ENCODE measurements at regions not wholly inside any gene's neighbourhood (a gene's known extent, or its start where the extent isn't known, plus 50 kb on each side); places are given as distances from the start of the nearest gene placed in this dataset.

DNA sequence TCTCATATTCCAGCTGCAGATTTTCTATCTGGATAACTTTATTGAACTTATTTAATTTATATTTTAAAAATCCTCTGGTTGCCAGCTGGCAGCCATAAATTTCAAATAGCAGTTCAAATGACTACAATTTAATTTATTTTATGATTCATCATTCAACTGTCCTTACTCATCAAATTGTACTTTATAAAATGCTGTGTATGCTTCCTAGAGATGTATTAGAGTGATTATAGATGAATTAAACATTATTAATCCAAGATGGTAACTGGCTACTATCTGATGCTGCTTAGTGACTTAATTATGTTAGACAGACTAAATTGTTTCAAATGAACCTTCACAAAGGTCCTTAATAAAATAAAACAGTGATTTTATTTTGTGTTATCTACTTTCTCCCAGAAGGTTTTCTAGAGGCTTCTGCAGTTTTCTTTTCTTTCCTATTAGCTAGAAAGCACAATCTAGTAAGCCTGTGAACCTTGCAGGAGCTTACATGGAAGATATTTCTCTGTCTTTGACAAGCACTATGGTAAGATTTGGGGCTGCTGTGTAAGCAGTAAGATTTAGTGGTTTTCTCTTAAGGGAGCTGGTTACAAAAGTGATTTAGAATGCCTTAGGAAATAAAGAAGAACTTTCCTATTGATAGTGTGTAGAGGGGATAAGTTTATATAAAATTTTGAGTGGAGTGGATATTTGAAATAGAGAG lies 322.3 kb downstream of the FSIP2 start:
- FAIRE-seq: no peak
- in situ Hi-C loops (cut with MboI) (no loop called here), intact Hi-C loops (cut with micrococcal nuclease) (no loop called here)
- ChIA-PET POLR2A (no interaction called here), CTCF (ENCODE audit: low intra/inter-chr PET ratio) (no interaction called here)
- no peaks in the 10 kb centered on the region for H3K4me1 ChIP-seq (replicated peaks in 1 of 2; ENCODE audit: control insufficient read depth in 2 of 2, insufficient read depth in 2 of 2, low read length in 2 of 2)
- no peaks in the 10 kb centered on the region for H3K9me1 ChIP-seq (ENCODE audit: control insufficient read depth, insufficient read depth, low read length)
- H3K27me3 ChIP-seq (ENCODE audit: control insufficient read depth in 2 of 2, insufficient read depth in 2 of 2, low read length in 2 of 2): no peaks in the 10 kb centered on the region
- no peak for ATAC-seq
- H3K79me2 ChIP-seq (ENCODE audit: control insufficient read depth, insufficient read depth, low read length): no peaks in the 10 kb centered on the region
- H3K9me3 ChIP-seq (replicated peaks; ENCODE audit: control insufficient read depth, insufficient read depth, low read depth, low read length): no peaks in the 10 kb centered on the region; the same call in none of the 2 replicates
- DNase-seq (ENCODE audit: extremely low read depth in 1 of 4, low spot score in 3 of 4): no peak
- BruUV-seq (replicated peaks): no TSS peak
- no peak overlapping the region for H3K27ac ChIP-seq (ENCODE audit: extremely low read depth, low read depth, low read length)
- H3K4me3 ChIP-seq: no peak overlapping the region
- no peak for TF ChIP-seq RBM22 (IDR thresholded peaks at IDR 0.05; ENCODE audit: low read depth, low read length, poor library complexity, severe bottlenecking)
- no peak for TF ChIP-seq ZNF316 (IDR thresholded peaks at IDR 0.05)
- H4K20me1 ChIP-seq (replicated peaks; ENCODE audit: control insufficient read depth, insufficient read depth, low read length): no peaks in the 10 kb centered on the region
- no peak overlapping the region for H3K4me2 ChIP-seq (ENCODE audit: insufficient read depth, low read length)
- no peak overlapping the region for H3K9ac ChIP-seq (ENCODE audit: insufficient read depth in 1 of 2, low read depth in 2 of 2, low read length in 2 of 2)
- H3K36me3 ChIP-seq (ENCODE audit: control insufficient read depth, insufficient read depth, low read length): no peaks in the 10 kb centered on the region
- H2AFZ ChIP-seq (ENCODE audit: low read depth, low read length): no peak overlapping the region

DNA sequence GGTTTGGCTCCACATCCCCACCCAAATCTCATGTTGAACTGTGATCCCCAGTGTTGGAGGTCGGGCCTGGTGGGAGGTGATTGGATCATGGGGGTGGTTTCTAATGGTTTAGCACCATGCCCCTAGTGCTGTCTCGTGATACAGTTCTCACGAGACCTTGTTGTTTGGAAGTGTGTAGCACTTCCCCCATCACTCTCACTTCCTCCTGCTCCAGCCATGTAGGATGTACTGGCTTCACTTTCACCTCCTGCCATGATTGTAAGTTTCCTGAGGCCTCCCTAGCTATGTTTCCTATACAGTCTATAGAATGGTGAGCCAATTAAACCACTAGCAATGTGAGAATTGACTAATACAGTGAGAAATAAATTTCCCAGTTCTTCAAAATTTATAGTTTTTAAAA lies 325.9 kb downstream of the FSIP2 start:
- ATAC-seq (no peak), DNase-seq (ENCODE audit: extremely low read depth in 1 of 4, low spot score in 3 of 4) (no peak), FAIRE-seq (no peak)
- Histone ChIP-seq H3K79me2 (ENCODE audit: control insufficient read depth, insufficient read depth, low read length) (no peaks in the 10 kb centered on the region), H3K4me2 (ENCODE audit: insufficient read depth, low read length) (no peak overlapping the region), H3K27me3 (ENCODE audit: control insufficient read depth in 2 of 2, insufficient read depth in 2 of 2, low read length in 2 of 2) (no peaks in the 10 kb centered on the region), H4K20me1 (replicated peaks; ENCODE audit: control insufficient read depth, insufficient read depth, low read length) (no peaks in the 10 kb centered on the region), H3K9me1 (ENCODE audit: control insufficient read depth, insufficient read depth, low read length) (no peaks in the 10 kb centered on the region), H3K9ac (ENCODE audit: insufficient read depth in 1 of 2, low read depth in 2 of 2, low read length in 2 of 2) (no peak overlapping the region), H3K36me3 (ENCODE audit: control insufficient read depth, insufficient read depth, low read length) (no peaks in the 10 kb centered on the region), H2AFZ (ENCODE audit: low read depth, low read length) (no peak overlapping the region), H3K27ac (ENCODE audit: extremely low read depth, low read depth, low read length) (no peak overlapping the region), H3K9me3 (replicated peaks; ENCODE audit: control insufficient read depth, insufficient read depth, low read depth, low read length) (no peaks in the 10 kb centered on the region; the same call in none of the 2 replicates), H3K4me3 (no peak overlapping the region), H3K4me1 (replicated peaks in 1 of 2; ENCODE audit: control insufficient read depth in 2 of 2, insufficient read depth in 2 of 2, low read length in 2 of 2) (no peaks in the 10 kb centered on the region)
- CTCF ChIA-PET (ENCODE audit: low intra/inter-chr PET ratio): no interaction called here
- BruUV-seq (replicated peaks): no TSS peak
- in situ Hi-C loops (cut with MboI) (no loop called here), intact Hi-C loops (cut with micrococcal nuclease) (no loop called here)
- POLR2A ChIA-PET: no interaction called here
- WGBS (ENCODE audit: insufficient coverage, low coverage, missing lambda C conversion rate): 0% methylated on average over 3 of the region's 3 CpGs
- TF ChIP-seq E4F1 (CRISPR knock-in tag; IDR thresholded peaks at IDR 0.05; ENCODE audit: borderline replicate concordance) (no peak), ARID1B (IDR thresholded peaks at IDR 0.05) (no peak), SNIP1 (IDR thresholded peaks at IDR 0.05; ENCODE audit: low read depth) (no peak), CREB1 (IDR thresholded peaks at IDR 0.05) (no peak), CREB1 (CRISPR knock-in tag; IDR thresholded peaks at IDR 0.05) (no peak), GTF3C2 (IDR thresholded peaks at IDR 0.05; ENCODE audit: borderline replicate concordance, extremely low read depth, insufficient read length) (no peak), ETV1 (tag; conservative IDR thresholded peaks at IDR 0.05; ENCODE audit: low read depth) (no peak), MECOM (CRISPR knock-in tag; IDR thresholded peaks at IDR 0.05) (no peak)
